Activated CD8-positive, alpha-beta memory T cell treated with anti-CD3 and anti-CD28 coated beads for 36 hours (primary cell): ENCODE measurements at regions not wholly inside any gene's neighbourhood (a gene's known extent, or its start where the extent isn't known, plus 50 kb on each side); places are given as distances from the start of the nearest gene placed in this dataset.

Source experiments
- CTCF ChIA-PET: fragments of 350-600 bp; sonication (Branson Sonifier 250); formaldehyde crosslinking; loops from one replicate; lab custom pipeline; 2021; ENCODE audit warnings: antibody characterized with exemption; lab: Charles Lee
- POLR2A ChIA-PET: fragments of 350-600 bp; sonication (Branson Sonifier 250); formaldehyde crosslinking; loops from one replicate; lab custom pipeline; 2021; ENCODE audit warnings: antibody characterized with exemption; lab: Charles Lee

- CTCF ChIA-PET: no interaction called here
These were observed 146.7 kb upstream of the SLC22A23 start for GRCh38 chr6:3603340-3604130.

GRCh38 chr6:3601570-3601969, 144.7 kb upstream of the SLC22A23 start:
- POLR2A ChIA-PET: no interaction called here
- CTCF ChIA-PET: no interaction called here

More at GRCh38 chr6:3603340-3604130, 146.7 kb upstream of the SLC22A23 start:
- POLR2A ChIA-PET: no interaction called here

DNA sequence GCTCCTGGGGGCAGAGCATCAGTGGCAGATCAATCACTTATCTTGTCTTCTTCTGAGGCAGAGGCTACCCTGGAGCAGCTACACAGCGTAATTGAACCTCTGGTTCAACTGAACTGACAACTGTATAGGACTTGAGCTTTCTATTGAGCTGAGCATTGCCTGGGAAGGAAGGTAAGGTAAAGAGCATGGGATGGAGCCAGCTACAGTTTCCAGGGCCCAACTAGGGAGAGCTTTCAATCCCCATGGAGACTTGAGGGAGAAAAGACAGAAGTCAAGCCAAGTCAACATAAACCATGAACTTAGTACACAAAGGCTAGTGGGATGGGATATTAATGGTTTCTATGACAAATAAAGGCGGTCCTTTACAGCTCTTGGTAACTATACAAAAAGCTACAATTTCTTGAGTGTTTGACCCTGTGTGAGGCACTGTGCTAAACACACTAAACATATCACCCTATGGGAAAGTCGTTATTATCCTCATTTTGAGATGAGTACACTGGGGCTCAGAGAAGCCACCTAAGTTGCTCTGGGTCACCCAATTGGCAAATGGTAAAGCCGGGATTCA, 140.7 kb upstream of the SLC22A23 start:
- POLR2A ChIA-PET: no interaction called here
- CTCF ChIA-PET: no interaction called here

GRCh38 chr6:3596766-3597165, 139.9 kb upstream of the SLC22A23 start:
- CTCF ChIA-PET: no interaction called here

GRCh38 chr6:3594201-3594600, 137.4 kb upstream of the SLC22A23 start:
- CTCF ChIA-PET: no interaction called here
- POLR2A ChIA-PET: no interaction called here

More at GRCh38 chr6:3596766-3597165, 139.9 kb upstream of the SLC22A23 start:
- POLR2A ChIA-PET: no interaction called here

- ChIA-PET CTCF (no interaction called here), POLR2A (no interaction called here)
These were observed 136.3 kb upstream of the SLC22A23 start for GRCh38 chr6:3593161-3593560.

DNA sequence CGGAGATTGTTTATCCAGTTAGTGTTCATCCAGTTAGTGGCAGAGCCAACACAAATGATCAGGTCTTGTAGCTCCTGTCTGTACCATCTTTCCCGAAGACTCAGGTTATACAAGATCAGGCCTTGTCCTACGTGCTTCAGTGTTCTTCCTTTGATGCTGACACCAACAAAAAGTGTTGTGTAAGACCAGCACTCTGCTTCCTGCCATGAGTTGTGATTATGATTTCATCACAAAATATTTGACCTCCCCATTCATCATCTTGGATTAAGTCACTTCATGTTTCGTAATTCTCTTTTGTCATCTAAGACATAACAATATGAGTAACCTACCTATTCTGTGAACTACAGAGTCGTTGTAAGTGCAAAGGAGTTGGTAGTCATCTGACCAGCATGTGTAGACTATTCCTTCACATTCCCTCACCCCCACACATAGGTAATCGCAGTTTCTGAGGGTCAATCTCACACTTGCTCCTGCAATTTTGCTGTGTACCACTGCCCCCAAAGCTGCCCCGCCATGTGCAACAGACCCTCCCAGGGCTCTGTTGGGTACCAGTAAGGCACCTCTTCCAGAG, 135.6 kb upstream of the SLC22A23 start:
- POLR2A ChIA-PET: no interaction called here
- CTCF ChIA-PET: no interaction called here

- ChIA-PET CTCF (no interaction called here), POLR2A (no interaction called here)
These were observed 135.1 kb upstream of the SLC22A23 start for GRCh38 chr6:3591970-3592369.

DNA sequence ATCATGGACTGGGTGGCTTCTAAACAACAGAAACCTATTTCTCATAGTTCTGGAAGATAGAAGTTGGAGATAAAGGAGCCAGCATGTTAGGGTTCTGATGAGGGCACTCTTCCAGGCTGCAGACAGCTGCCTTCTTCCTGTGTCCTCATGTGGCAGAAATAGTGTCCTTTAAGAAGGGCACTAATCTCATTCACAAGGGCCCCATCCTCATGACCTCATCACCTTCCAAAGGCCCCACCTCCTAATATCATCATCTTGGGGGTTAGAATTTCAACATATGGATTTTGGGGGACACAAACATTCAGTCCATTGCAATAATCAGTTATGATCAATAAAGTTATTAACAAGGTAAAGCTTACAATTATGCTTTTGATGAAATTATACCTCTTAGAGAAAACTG, 130.8 kb upstream of the SLC22A23 start:
- POLR2A ChIA-PET: no interaction called here
- CTCF ChIA-PET: no interaction called here

DNA sequence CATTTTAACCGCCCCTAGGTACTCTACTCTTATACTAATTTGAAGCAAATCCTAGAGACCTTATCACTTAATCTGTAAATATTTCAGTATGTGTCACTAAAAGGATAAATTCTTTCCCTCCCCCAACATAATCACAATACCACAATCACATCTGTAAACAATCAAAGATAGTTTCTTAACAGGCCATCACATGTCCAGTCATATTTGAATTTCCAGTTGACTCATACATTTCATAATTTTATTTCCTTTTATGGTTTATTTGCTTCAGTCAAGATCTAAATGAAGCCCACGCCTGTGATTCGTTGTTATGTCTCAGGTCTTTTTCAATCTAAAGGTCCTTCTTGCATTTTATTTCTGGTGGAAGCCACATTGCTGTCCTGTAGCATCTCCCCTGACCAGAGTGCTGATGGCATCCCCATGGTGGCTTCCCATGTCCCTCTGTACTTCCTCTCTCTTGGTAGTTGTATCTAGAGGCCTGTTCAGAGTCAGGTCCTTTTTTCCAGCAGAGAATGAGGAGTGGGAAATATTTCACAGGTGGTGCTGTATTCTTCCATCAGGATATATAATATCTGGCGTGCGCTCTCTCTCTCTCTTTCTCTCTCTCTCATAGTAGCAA, 128.6 kb upstream of the SLC22A23 start:
- ChIA-PET POLR2A (no interaction called here), CTCF (no interaction called here)

DNA sequence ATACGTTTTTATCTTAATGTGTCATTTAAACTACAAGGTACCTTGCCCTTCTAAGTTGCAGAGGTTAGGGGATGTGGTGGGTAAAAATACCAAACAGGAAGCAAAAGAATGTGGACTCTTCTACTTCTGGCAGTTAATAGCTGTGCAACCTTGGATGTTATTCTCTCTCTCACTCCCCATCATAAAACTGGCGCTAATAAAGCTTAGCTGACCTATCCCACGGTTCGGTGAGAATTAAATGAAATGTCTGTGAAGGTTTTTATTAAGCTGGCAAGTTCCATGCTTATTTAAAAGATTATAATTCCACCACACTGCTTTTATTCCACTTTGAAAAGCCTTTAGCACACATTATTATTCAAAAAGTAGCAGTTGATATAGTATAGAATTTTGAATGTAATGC, 127.8 kb upstream of the SLC22A23 start:
- ChIA-PET CTCF (no interaction called here), POLR2A (no interaction called here)

GRCh38 chr6:3581469-3581868, 124.6 kb upstream of the SLC22A23 start:
- CTCF ChIA-PET: no interaction called here
- POLR2A ChIA-PET: no interaction called here

GRCh38 chr6:3579652-3580175, 122.9 kb upstream of the SLC22A23 start:
- CTCF ChIA-PET: no interaction called here
- POLR2A ChIA-PET: no interaction called here

DNA sequence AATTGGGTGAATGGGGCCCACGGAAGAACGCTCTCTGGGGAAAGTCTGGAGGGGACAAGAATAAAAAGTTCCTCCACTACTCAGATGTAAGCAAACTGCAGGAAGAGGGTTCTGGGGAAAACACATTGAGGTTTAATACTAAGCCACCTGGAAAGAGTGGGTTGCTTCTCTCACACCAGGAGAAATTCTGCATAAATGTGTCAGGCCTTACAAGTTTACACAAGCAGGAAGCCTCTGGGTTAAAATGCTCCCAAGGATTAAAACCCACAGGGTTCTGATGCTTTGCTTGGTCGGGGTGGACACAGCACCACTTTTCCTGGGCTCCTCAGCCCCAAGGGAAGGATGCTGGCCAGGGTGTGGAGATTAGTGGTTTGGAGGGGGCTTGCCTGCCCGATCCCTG, 122.1 kb upstream of the SLC22A23 start:
- ChIA-PET CTCF (no interaction called here), POLR2A (no interaction called here)

GRCh38 chr6:3577517-3577916, 120.7 kb upstream of the SLC22A23 start:
- ChIA-PET POLR2A (interaction anchor here (0.6 kb wide), 1 partner anchor 200 kb away, joined by 4 read pairs; no protein-coding TSS in a partner anchor), CTCF (no interaction called here)

GRCh38 chr6:3575701-3576100, 118.9 kb upstream of the SLC22A23 start:
- POLR2A ChIA-PET: no interaction called here

DNA sequence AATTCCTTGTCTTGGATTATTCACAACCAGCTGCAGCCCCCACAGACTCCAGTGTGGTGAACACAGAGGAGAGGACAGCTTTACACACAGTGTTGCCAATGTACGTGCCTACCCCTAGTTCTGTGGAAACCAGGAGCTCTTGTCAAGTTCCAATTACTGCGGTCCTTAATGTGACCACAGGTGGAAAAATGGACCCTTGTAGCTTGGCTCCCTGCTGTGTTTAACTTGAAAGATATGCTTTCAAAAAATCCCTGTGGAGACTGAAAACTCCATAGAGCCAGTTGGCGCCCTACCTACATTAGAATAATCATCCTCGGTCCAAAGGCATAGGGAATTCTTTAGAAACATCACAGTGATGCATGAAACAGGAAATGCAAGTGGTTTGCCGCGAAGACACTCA, 118.3 kb upstream of the SLC22A23 start:
- POLR2A ChIA-PET: no interaction called here
- CTCF ChIA-PET: no interaction called here

More at GRCh38 chr6:3575701-3576100, 118.9 kb upstream of the SLC22A23 start:
- CTCF ChIA-PET: no interaction called here

- ChIA-PET CTCF (no interaction called here), POLR2A (no interaction called here)
These were observed 116.8 kb upstream of the SLC22A23 start for GRCh38 chr6:3573670-3574069.

- CTCF ChIA-PET: no interaction called here
- POLR2A ChIA-PET: no interaction called here
These were observed 115.0 kb upstream of the SLC22A23 start for GRCh38 chr6:3571836-3572235.

GRCh38 chr6:3571250-3571681, 114.4 kb upstream of the SLC22A23 start:
- ChIA-PET POLR2A (no interaction called here), CTCF (no interaction called here)
